PC-9 (cell line): ENCODE measurements at regions not wholly inside any gene's neighbourhood (a gene's known extent, or its start where the extent isn't known, plus 50 kb on each side); places are given as distances from the start of the nearest gene placed in this dataset.

Source experiments
- BruUV-seq: library from RNA; stranded (reverse); fragments of 400-500 nt; replicated peaks from 2 replicates; lab custom pipeline; 2021; lab: Mats Ljungman, UMichigan
- CTCF ChIA-PET: fragments of 300-600 bp; sonication (Branson Sonifier 250); formaldehyde crosslinking; loops from one replicate; lab custom pipeline; 2022; ENCODE audit warnings: antibody characterized with exemption; lab: Charles Lee
- POLR2A ChIA-PET: fragments of 300-600 bp; sonication (Branson Sonifier 250); formaldehyde crosslinking; loops from one replicate; lab custom pipeline; 2022; ENCODE audit warnings: antibody characterized with exemption; ENCODE audit not compliant: unreplicated experiment; lab: Charles Lee
- DNase-seq, 2 experiments: peaks; one replicate each; pipeline versions ENCODE4 v3.0.0 to v3.0.0-alpha.2; 2015 to 2022; ENCODE audit warnings: mixed read lengths in 1 of 2
- H2AFZ ChIP-seq: fragments of 200-600 bp; sonication (generic); 2 replicates; pipeline ENCODE4 v1.8.1; 2017; ENCODE audit warnings: antibody characterized with exemption
- H3F3A ChIP-seq: fragments of 200-600 bp; sonication (generic); 2 replicates; pipeline ENCODE4 v1.8.1; 2017; ENCODE audit warnings: antibody characterized with exemption, mild to moderate bottlenecking, low read depth; ENCODE audit not compliant: insufficient read depth
- H3K27ac ChIP-seq: fragments of 200-600 bp; sonication (generic); 2 replicates; pipeline ENCODE4 v1.6.1; 2016; ENCODE audit warnings: mixed run types
- H3K27me3 ChIP-seq: fragments of 200-600 bp; sonication (generic); 2 replicates; pipeline ENCODE4 v1.6.1; 2016; ENCODE audit warnings: low read depth, mixed run types; ENCODE audit not compliant: insufficient read depth
- H3K36me3 ChIP-seq: fragments of 200-600 bp; sonication (generic); 2 replicates; pipeline ENCODE4 v1.6.1; 2016; ENCODE audit warnings: low read depth, mixed run types
- H3K4me1 ChIP-seq: fragments of 200-600 bp; sonication (generic); replicated peaks from 2 replicates; pipeline ENCODE4 v1.6.1; 2016; ENCODE audit warnings: mixed run types; ENCODE audit not compliant: insufficient read depth
- H3K4me2 ChIP-seq: fragments of 200-600 bp; sonication (generic); 2 replicates; pipeline ENCODE4 v1.6.1; 2017; ENCODE audit warnings: mixed run types
- H3K4me3 ChIP-seq: fragments of 200-600 bp; sonication (generic); 2 replicates; pipeline ENCODE4 v1.6.1; 2016; ENCODE audit warnings: mixed run types
- H3K79me2 ChIP-seq: fragments of 200-600 bp; sonication (generic); 2 replicates; pipeline ENCODE4 v1.6.1; 2017; ENCODE audit warnings: low read depth, mixed run types
- H3K9me2 ChIP-seq: fragments of 200-600 bp; sonication (generic); 2 replicates; pipeline ENCODE4 v1.8.1; 2017; ENCODE audit warnings: mild to moderate bottlenecking; ENCODE audit not compliant: insufficient read depth
- H3K9me3 ChIP-seq: fragments of 200-600 bp; sonication (generic); 2 replicates; pipeline ENCODE4 v1.8.1; 2016; ENCODE audit warnings: low read depth; ENCODE audit not compliant: insufficient read depth
- H4K20me1 ChIP-seq: fragments of 200-600 bp; sonication (generic); 2 replicates; pipeline ENCODE4 v1.8.1; 2017; ENCODE audit not compliant: insufficient read depth
- EZH2 ChIP-seq: fragments of 200-600 bp; sonication (generic); IDR thresholded peaks from 2 replicates; pipeline ENCODE4 v1.8.0; 2017; ENCODE audit warnings: antibody characterized with exemption, low read depth
- intact Hi-C: fragments of 100-400 bp; cut with micrococcal nuclease; formaldehyde crosslinking; loops from one replicate; pipeline ENCODE4 v1.10.0; 2022; ENCODE audit not compliant: unreplicated experiment
- TF ChIP-seq, protein P1 (sequence below): fragments of 200-600 bp; sonication (generic); conservative IDR thresholded peaks from 2 replicates; pipeline ENCODE4 v1.6.1; 2017; ENCODE audit warnings: mixed run types, antibody characterized with exemption, mild to moderate bottlenecking, moderate library complexity

DNA sequence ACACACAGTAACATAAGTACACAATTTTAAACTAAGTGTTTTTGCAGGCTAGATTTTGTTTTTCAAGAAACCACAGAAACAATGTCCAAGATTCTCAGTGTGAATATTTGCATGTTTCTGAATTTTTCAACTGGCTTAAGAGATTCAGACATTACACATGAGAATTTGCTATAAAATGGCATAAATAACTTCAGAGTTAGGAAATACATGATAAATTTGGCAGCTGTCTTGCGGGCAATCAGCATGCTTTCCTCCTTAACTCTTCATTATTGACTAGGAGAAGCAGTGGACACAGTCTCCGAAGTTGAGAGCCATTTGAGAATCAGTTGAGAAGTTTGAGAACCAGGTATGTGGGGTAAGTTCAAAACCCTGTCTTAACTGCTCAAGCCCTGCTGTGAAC lies 625.6 kb upstream of the SGO1 start:
- ChIA-PET CTCF (no interaction called here), POLR2A (no interaction called here)
- Histone ChIP-seq H4K20me1 (no peaks in the 10 kb centered on the region), H3K4me2 (no peak overlapping the region), H3F3A (no peaks in the 10 kb centered on the region), H3K27me3 (no peaks in the 10 kb centered on the region), H3K9me3 (no peaks in the 10 kb centered on the region), H3K4me1 (no peaks in the 10 kb centered on the region), H3K79me2 (no peaks in the 10 kb centered on the region), H3K9me2 (no peaks in the 10 kb centered on the region), H3K4me3 (no peak overlapping the region), H2AFZ (no peak overlapping the region), H3K36me3 (no peaks in the 10 kb centered on the region), H3K27ac (no peak overlapping the region)
- intact Hi-C loops: no loop called here
- no peak for TF ChIP-seq EZH2
- TF ChIP-seq, protein P1, sequence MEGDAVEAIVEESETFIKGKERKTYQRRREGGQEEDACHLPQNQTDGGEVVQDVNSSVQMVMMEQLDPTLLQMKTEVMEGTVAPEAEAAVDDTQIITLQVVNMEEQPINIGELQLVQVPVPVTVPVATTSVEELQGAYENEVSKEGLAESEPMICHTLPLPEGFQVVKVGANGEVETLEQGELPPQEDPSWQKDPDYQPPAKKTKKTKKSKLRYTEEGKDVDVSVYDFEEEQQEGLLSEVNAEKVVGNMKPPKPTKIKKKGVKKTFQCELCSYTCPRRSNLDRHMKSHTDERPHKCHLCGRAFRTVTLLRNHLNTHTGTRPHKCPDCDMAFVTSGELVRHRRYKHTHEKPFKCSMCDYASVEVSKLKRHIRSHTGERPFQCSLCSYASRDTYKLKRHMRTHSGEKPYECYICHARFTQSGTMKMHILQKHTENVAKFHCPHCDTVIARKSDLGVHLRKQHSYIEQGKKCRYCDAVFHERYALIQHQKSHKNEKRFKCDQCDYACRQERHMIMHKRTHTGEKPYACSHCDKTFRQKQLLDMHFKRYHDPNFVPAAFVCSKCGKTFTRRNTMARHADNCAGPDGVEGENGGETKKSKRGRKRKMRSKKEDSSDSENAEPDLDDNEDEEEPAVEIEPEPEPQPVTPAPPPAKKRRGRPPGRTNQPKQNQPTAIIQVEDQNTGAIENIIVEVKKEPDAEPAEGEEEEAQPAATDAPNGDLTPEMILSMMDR: no peak
- BruUV-seq: no TSS peak
- no peak for DNase-seq

DNA sequence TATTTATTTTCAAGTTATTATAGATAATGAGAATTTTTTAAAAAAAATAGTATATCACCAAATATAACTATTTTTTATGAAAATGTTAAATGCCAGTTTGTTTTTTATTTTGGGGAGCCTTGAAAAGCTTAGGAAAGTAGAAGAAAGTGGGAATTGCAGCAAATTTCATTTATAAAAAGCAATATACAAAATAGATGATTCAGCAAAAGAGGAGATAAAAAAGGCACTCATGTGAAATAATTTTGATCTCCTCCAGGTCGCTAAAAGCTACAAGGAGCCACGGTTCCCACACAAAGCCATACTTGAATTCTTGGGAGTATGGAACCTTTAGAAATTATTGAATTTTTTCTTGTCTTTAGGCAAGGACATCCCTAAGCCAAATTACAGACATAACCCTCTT lies 625.0 kb upstream of the SGO1 start:
- TF ChIP-seq, protein P1: no peak
- TF ChIP-seq EZH2: no peak
- Histone ChIP-seq H3K4me1 (no peaks in the 10 kb centered on the region), H3F3A (no peaks in the 10 kb centered on the region), H3K27ac (no peak overlapping the region), H3K27me3 (no peaks in the 10 kb centered on the region), H3K4me3 (no peak overlapping the region), H3K9me3 (no peaks in the 10 kb centered on the region), H3K9me2 (no peaks in the 10 kb centered on the region), H3K36me3 (no peaks in the 10 kb centered on the region), H4K20me1 (no peaks in the 10 kb centered on the region), H3K4me2 (no peak overlapping the region), H2AFZ (no peak overlapping the region), H3K79me2 (no peaks in the 10 kb centered on the region)
- ChIA-PET POLR2A (no interaction called here), CTCF (no interaction called here)
- intact Hi-C loops: no loop called here
- DNase-seq: no peak
- BruUV-seq: no TSS peak

DNA sequence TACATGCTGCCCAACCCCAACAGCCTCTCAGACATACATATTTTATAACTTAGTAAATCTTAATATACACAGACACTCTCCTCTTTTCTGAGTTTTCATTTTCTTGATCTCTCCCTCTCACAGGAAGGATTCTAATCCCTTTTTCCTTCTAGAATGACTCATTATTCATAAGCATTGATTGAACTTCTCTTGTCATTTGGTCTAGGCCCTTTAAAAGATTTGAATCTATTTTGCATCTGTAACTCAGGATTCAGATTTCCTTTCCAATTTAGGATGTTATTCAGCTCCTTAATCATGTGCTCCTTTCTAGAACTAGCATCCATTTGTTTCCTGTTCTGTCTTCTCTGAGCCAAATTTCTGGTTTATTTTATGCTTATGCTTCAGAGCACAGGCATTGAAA lies 624.5 kb upstream of the SGO1 start:
- no peaks in the 10 kb centered on the region for H3K79me2 ChIP-seq
- ChIA-PET CTCF (no interaction called here), POLR2A (no interaction called here)
- H3K9me2 ChIP-seq: no peaks in the 10 kb centered on the region
- intact Hi-C loops: no loop called here
- H3K4me1 ChIP-seq: no peaks in the 10 kb centered on the region
- H3K27me3 ChIP-seq: no peaks in the 10 kb centered on the region
- no peaks in the 10 kb centered on the region for H3K9me3 ChIP-seq
- no peak overlapping the region for H2AFZ ChIP-seq
- no peaks in the 10 kb centered on the region for H3K36me3 ChIP-seq
- TF ChIP-seq EZH2: no peak
- TF ChIP-seq, protein P1: no peak
- no peaks in the 10 kb centered on the region for H4K20me1 ChIP-seq
- H3K4me3 ChIP-seq: no peak overlapping the region
- no peak overlapping the region for H3K4me2 ChIP-seq
- DNase-seq: no peak
- no TSS peak for BruUV-seq
- no peaks in the 10 kb centered on the region for H3F3A ChIP-seq
- H3K27ac ChIP-seq: no peak overlapping the region
